Spleen (tissue), 11 donors: ENCODE measurements at regions not wholly inside any gene's neighbourhood (a gene's known extent, or its start where the extent isn't known, plus 50 kb on each side); places are given as distances from the start of the nearest gene placed in this dataset.

ENCODE experiments used
- DNase-seq: peaks from one replicate; pipeline ENCODE4 v3.0.0-alpha.2; 2020
- H3K27ac ChIP-seq, 8 donors: fragments of 200-600 bp; sonication (generic) in 7 of 8; 1 replicate in 4 of 8; 2 replicates in 4 of 8; pipeline versions ENCODE4 v1.5.0 to v1.8.0; 2016 to 2021; ENCODE audit warnings: inconsistent platforms in 4 of 8, mild to moderate bottlenecking in 4 of 8, moderate library complexity in 1 of 8
- H3K27me3 ChIP-seq, 7 donors: fragments of 200-600 bp; sonication (generic) in 6 of 7; replicated peaks in 1 of 7; 1 replicate in 4 of 7; 2 replicates in 3 of 7; pipeline versions ENCODE4 v1.5.0 to v1.8.0; 2016 to 2021; ENCODE audit warnings: inconsistent platforms in 3 of 7, mild to moderate bottlenecking in 1 of 7
- H3K36me3 ChIP-seq, 6 donors: fragments of 200-600 bp; sonication (generic) in 5 of 6; 1 replicate in 4 of 6; 2 replicates in 2 of 6; pipeline versions ENCODE4 v1.5.0 to v1.8.0; 2016 to 2021; ENCODE audit warnings: inconsistent platforms in 2 of 6
- H3K4me1 ChIP-seq, 6 donors: fragments of 200-600 bp; sonication (generic) in 5 of 6; 1 replicate in 3 of 6; 2 replicates in 3 of 6; pipeline versions ENCODE4 v1.5.0 to v1.8.0; 2016 to 2021; ENCODE audit warnings: inconsistent platforms in 3 of 6
- H3K4me3 ChIP-seq, 8 donors: fragments of 200-600 bp; sonication (generic) in 7 of 8; 1 replicate in 4 of 8; 2 replicates in 4 of 8; pipeline versions ENCODE4 v1.5.0 to v1.8.0; 2016 to 2021; ENCODE audit warnings: inconsistent platforms in 4 of 8, mild to moderate bottlenecking in 4 of 8, moderate library complexity in 2 of 8
- H3K9me3 ChIP-seq, 8 donors: fragments of 200-600 bp; sonication (generic) in 7 of 8; 1 replicate in 4 of 8; 2 replicates in 4 of 8; pipeline versions ENCODE4 v1.5.0 to v1.8.0; 2016 to 2021; ENCODE audit warnings: inconsistent platforms in 4 of 8
- POLR2A ChIP-seq, 3 donors: fragments of 450-650 bp; IDR thresholded peaks; one replicate each; pipeline ENCODE4 v1.5.1; 2017; ENCODE audit warnings: antibody characterized with exemption in 3 of 3, mild to moderate bottlenecking in 1 of 3
- POLR2AphosphoS5 ChIP-seq, 3 donors: sonication (generic); formaldehyde crosslinking; IDR thresholded peaks; one replicate each; pipeline ENCODE4 v1.5.1; 2017; ENCODE audit warnings: antibody characterized with exemption in 3 of 3
- WGBS, 5 donors: extraction: QIAGEN DNeasy Blood & Tissue Kit in 3 of 5; methylation state at CpG; one replicate each; pipeline versions ENCODE4 v1.1.5 to v1.1.7; 2013 to 2018; 5-methylcytosine and 5-hydroxymethylcytosine counted together
- intact Hi-C: fragments of 100-400 bp; cut with DNase I; formaldehyde crosslinking; loops from one replicate; pipeline ENCODE4 v1.15.0; 2023; ENCODE audit warnings: low total_unique reads
- TF ChIP-seq, protein P1 (sequence below), 11 experiments: fragments of 200-600 bp in 7 of 11; fragments of 450-650 bp in 4 of 11; sonication (generic) in 4 of 11; IDR thresholded peaks in 8 of 11; conservative IDR thresholded peaks in 3 of 11; 1 replicate in 7 of 11; 2 replicates in 4 of 11; pipeline versions ENCODE4 v1.4.0 to v1.8.0; 2016 to 2021; ENCODE audit warnings: antibody characterized with exemption in 11 of 11, inconsistent platforms in 4 of 11, mild to moderate bottlenecking in 1 of 11
- donor health status: healthy with polysubstance abuse.
- donor health status: DM: no; HTN: no; CAD: no; lungs with moderate emphysema.
- donor health status: DM: no; HTN: no; CAD: no.
- donor health status: Bipolar disorder and iron deficiency.
- donor health status: healthy.
- donor health status: DM: no; HTN: no; CAD: no.
- donor health status: DM: yes; HTN: yes; CAD: no.

DNA sequence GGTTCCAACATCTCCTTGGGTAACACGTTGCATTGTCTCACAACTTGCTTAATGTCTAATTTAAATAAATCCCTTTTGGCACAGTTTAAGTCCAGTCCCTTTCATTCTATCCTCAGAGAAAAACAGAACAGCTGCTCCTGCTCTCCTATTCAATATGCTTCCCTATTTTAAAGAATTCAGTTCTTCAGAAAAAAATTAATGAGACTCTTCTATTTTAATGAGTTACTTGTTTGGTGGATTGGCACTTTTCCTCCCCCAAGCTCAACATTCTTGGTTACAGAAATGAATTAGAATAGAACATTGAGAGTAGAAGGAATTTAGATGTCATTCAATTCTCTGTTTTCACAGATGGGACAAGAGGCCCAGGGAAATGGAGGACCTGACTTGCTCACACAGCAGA lies 116.9 kb upstream of the ATP8B1 start:
- H3K27me3 ChIP-seq: no peaks in the 10 kb centered on the region
- H3K27ac ChIP-seq: no peak overlapping the region
- intact Hi-C loops: no loop called here
- H3K36me3 ChIP-seq: no peaks in the 10 kb centered on the region
- WGBS, 5 donors: 69 to 90% (median 78%) methylated on average over 1 of the region's 1 CpG
- H3K4me3 ChIP-seq: no peak overlapping the region
- H3K9me3 ChIP-seq: no peaks in the 10 kb centered on the region
- DNase-seq: no peak
- no peak for TF ChIP-seq POLR2A (IDR thresholded peaks at IDR 0.05)
- TF ChIP-seq POLR2AphosphoS5 (IDR thresholded peaks at IDR 0.05): no peak
- TF ChIP-seq, protein P1, sequence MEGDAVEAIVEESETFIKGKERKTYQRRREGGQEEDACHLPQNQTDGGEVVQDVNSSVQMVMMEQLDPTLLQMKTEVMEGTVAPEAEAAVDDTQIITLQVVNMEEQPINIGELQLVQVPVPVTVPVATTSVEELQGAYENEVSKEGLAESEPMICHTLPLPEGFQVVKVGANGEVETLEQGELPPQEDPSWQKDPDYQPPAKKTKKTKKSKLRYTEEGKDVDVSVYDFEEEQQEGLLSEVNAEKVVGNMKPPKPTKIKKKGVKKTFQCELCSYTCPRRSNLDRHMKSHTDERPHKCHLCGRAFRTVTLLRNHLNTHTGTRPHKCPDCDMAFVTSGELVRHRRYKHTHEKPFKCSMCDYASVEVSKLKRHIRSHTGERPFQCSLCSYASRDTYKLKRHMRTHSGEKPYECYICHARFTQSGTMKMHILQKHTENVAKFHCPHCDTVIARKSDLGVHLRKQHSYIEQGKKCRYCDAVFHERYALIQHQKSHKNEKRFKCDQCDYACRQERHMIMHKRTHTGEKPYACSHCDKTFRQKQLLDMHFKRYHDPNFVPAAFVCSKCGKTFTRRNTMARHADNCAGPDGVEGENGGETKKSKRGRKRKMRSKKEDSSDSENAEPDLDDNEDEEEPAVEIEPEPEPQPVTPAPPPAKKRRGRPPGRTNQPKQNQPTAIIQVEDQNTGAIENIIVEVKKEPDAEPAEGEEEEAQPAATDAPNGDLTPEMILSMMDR (IDR thresholded peaks at IDR 0.05 in 8 of 11, conservative IDR thresholded peaks at IDR 0.05 in 3 of 11): no peak
- H3K4me1 ChIP-seq: peaks cover 0 to 8% (median 0%) of the 10 kb centered on the region in 6 donors

DNA sequence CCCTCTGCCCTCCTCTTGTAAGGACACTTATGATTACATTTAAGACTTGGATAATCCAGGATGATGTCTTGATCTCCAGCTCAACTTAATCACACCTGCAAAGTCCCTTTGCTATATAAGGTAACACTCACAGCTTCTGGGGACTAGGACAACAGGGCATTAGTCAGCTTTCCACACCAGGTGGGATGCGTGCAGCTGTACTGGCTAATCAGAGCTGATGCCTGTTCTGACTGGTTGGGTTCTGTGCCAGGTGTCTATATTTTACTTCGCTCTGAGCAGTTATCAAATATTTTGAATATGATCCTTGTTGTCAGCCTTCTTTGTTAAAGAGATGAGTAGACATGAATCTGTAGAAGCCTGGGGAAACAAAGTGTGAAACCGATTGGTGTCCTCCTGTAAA lies 115.5 kb upstream of the ATP8B1 start:
- peaks cover 0 to 8% (median 0%) of the 10 kb centered on the region in 6 donors for H3K4me1 ChIP-seq
- H3K36me3 ChIP-seq: no peaks in the 10 kb centered on the region
- intact Hi-C loops: no loop called here
- no peaks in the 10 kb centered on the region for H3K27me3 ChIP-seq
- H3K4me3 ChIP-seq: no peak overlapping the region
- TF ChIP-seq POLR2A (IDR thresholded peaks at IDR 0.05) (no peak), POLR2AphosphoS5 (IDR thresholded peaks at IDR 0.05) (no peak)
- TF ChIP-seq, protein P1 (IDR thresholded peaks at IDR 0.05 in 8 of 11, conservative IDR thresholded peaks at IDR 0.05 in 3 of 11): no peak
- no peak overlapping the region for H3K27ac ChIP-seq
- no peaks in the 10 kb centered on the region for H3K9me3 ChIP-seq
- DNase-seq: no peak
- 89 to 94% (median 90%) methylated on average over 3 of the region's 3 CpGs for WGBS, 5 donors

DNA sequence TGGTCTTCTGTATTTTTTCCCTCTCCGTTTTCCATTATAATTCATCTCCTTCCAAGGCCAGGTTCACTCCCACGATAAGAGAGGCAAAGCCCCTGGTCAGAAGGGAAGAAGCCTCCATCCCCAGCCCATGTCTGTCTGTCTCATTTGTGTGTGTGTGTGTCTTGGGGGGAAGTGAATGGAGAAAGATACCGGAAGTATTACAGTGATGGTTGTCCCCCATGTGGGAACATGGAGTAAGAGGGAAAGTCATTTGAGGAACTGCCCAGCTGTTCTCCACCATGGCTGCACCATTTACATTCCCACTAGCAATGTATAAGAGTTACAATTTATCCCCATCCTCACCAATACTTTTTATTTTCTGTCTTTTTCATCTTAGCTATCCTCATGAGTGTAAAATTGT lies 113.6 kb upstream of the ATP8B1 start:
- intact Hi-C loops: no loop called here
- WGBS, 5 donors: 62 to 70% (median 70%) methylated on average over 3 of the region's 3 CpGs
- H3K36me3 ChIP-seq: no peaks in the 10 kb centered on the region

DNA sequence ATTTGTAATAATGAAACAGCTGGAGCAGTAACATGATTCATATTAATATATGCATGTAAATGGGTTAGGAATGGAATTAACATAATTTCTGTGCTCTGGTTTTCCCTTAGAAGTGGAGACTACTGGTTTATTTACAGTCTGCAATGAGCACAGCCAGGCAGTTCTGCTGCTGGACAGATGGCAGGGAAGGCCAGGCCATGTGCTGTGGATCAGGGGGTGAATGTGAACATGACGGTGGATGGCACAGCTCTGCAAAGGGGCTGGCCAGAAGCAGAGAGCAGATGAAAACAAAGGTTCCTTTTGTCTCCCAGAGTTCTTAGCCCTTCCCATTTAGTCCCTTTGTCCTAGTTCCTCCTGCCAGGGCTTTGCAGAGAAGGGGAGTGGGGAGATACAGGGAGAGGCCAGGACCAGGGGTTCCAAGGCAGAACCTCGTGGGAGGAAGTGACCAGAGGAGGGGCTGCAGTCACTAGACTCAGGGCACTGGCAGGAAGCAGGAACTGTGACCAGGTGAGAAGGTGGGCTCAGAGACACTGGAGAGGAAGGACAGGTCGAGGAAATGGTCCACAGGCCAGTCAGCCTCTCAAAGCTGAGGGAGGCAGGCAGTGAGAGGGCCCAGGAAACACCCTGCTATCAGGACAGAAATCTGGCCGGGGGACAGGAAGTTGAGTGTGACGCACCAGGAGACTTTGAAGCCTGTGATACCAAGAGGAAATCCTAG lies 112.9 kb upstream of the ATP8B1 start:
- Histone ChIP-seq H3K4me1 (peaks cover 0 to 8% (median 0%) of the 10 kb centered on the region in 6 donors), H3K27ac (peak overlapping the region in 1 of 8 donors; percentile 38), H3K4me3 (no peak overlapping the region), H3K27me3 (no peaks in the 10 kb centered on the region), H3K9me3 (no peaks in the 10 kb centered on the region), H3K36me3 (no peaks in the 10 kb centered on the region)
- no peak for DNase-seq
- TF ChIP-seq, protein P1 (IDR thresholded peaks at IDR 0.05 in 8 of 11, conservative IDR thresholded peaks at IDR 0.05 in 3 of 11): no peak
- intact Hi-C loops: no loop called here
- 28 to 35% (median 34%) methylated on average over 5 of the region's 5 CpGs for WGBS, 5 donors

More for the DNA sequence above, 113.6 kb upstream of the ATP8B1 start:
- DNase-seq: no peak
- Histone ChIP-seq H3K4me1 (peaks cover 0 to 8% (median 0%) of the 10 kb centered on the region in 6 donors), H3K9me3 (no peaks in the 10 kb centered on the region), H3K27ac (peak overlapping the region in 1 of 8 donors; percentile 38), H3K4me3 (no peak overlapping the region), H3K27me3 (no peaks in the 10 kb centered on the region)
- no peak for TF ChIP-seq POLR2A (IDR thresholded peaks at IDR 0.05)
- TF ChIP-seq, protein P1 (IDR thresholded peaks at IDR 0.05 in 8 of 11, conservative IDR thresholded peaks at IDR 0.05 in 3 of 11): no peak
- TF ChIP-seq POLR2AphosphoS5 (IDR thresholded peaks at IDR 0.05): no peak
